ENCODE measurements at regions not wholly inside any gene's neighbourhood (a gene's known extent, or its start where the extent isn't known, plus 50 kb on each side); places are given as distances from the start of the nearest gene placed in this dataset.
"Not testable (repeated sequence)": the region's sequence is repeated elsewhere in the genome, so short reads cannot be mapped to it uniquely, and the experiment has no call there.

- POLR2A ChIA-PET (ENCODE audit: unreplicated experiment); H3K79me2 ChIP-seq (ENCODE audit: low read length); BruUV-seq (replicated peaks); H2AFZ ChIP-seq (ENCODE audit: low read length); ATAC-seq; H3K27ac ChIP-seq (ENCODE audit: low read length); H3F3A ChIP-seq (ENCODE audit: low read length, unreplicated experiment); H4K20me1 ChIP-seq (ENCODE audit: low read length); H3K9ac ChIP-seq (ENCODE audit: low read length); H3K9me3 ChIP-seq (ENCODE audit: low read length); H3K9me2 ChIP-seq (replicated peaks; ENCODE audit: low read length); H3K4me3 ChIP-seq (ENCODE audit: low read length); DNase-seq; H3K36me3 ChIP-seq (ENCODE audit: low read depth, low read length); CTCF ChIA-PET; H3K27me3 ChIP-seq (ENCODE audit: low read length); H3K4me1 ChIP-seq (ENCODE audit: insufficient read depth, low read length); H3K4me2 ChIP-seq (ENCODE audit: low read length); intact Hi-C loops (cut with micrococcal nuclease): not testable (repeated sequence)
These were observed 64.0 kb upstream of the PLEKHM1 start for GRCh38 chr17:45554479-45554878.

DNA sequence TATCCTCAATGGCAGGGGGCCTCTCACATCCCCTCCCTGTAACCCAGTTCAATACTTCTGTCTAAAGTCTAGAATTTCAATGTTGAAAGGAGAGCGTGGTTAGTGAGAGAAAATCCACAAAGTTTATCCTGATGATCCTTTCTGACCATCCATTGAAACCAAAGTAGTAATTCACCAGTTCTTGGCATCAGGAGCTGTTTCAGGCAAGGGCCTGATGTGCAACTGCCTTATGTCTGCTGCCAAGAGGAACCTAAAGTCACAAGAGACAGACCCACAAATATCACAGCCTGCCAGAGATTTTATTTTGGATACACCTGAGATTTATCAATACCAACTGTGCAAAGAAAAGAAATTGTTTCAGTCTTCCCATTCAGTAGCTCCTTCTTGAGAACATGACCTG is 68.3 kb upstream of the PLEKHM1 start:
- H3K9me3 ChIP-seq (ENCODE audit: low read length); ATAC-seq; H2AFZ ChIP-seq (ENCODE audit: low read length); H3K36me3 ChIP-seq (ENCODE audit: low read depth, low read length); H3K4me2 ChIP-seq (ENCODE audit: low read length); H3K27me3 ChIP-seq (ENCODE audit: low read length); H3K9ac ChIP-seq (ENCODE audit: low read length); H4K20me1 ChIP-seq (ENCODE audit: low read length); DNase-seq; CTCF ChIA-PET; intact Hi-C loops (cut with micrococcal nuclease); H3K9me2 ChIP-seq (replicated peaks; ENCODE audit: low read length); H3F3A ChIP-seq (ENCODE audit: low read length, unreplicated experiment); H3K27ac ChIP-seq (ENCODE audit: low read length); H3K4me1 ChIP-seq (ENCODE audit: insufficient read depth, low read length); BruUV-seq (replicated peaks); POLR2A ChIA-PET (ENCODE audit: unreplicated experiment); H3K4me3 ChIP-seq (ENCODE audit: low read length); H3K79me2 ChIP-seq (ENCODE audit: low read length): not testable (repeated sequence)

- not testable (repeated sequence) for H3F3A ChIP-seq (ENCODE audit: low read length, unreplicated experiment); BruUV-seq (replicated peaks)
These were observed 72.3 kb upstream of the PLEKHM1 start for GRCh38 chr17:45562868-45563267.

DNA sequence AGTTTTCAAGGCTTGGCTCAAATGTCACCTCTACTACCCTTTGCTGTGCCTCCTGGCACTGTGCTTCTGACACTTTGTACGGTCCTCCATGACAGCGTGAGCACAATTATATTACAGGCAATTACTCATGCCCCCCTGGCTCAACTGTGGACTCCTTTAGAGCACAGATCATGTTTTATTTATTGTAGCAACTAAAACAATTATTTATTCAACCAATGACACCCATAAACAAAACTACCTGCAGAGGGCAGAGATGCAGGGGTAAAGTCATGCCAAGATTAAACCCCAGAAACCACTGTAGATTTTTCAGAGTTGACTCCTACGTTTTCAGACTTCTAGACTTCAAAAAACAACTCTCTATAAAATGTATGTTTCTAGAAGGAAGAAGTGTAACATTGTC is 72.8 kb upstream of the PLEKHM1 start:
- H3K27me3 ChIP-seq (ENCODE audit: low read length); H3K4me3 ChIP-seq (ENCODE audit: low read length); H3K9me3 ChIP-seq (ENCODE audit: low read length); H2AFZ ChIP-seq (ENCODE audit: low read length); intact Hi-C loops (cut with micrococcal nuclease); POLR2A ChIA-PET (ENCODE audit: unreplicated experiment); H3K9me2 ChIP-seq (replicated peaks; ENCODE audit: low read length); H3F3A ChIP-seq (ENCODE audit: low read length, unreplicated experiment); H3K9ac ChIP-seq (ENCODE audit: low read length); H3K27ac ChIP-seq (ENCODE audit: low read length); CTCF ChIA-PET; H3K4me1 ChIP-seq (ENCODE audit: insufficient read depth, low read length); H3K79me2 ChIP-seq (ENCODE audit: low read length); BruUV-seq (replicated peaks); H3K36me3 ChIP-seq (ENCODE audit: low read depth, low read length); H3K4me2 ChIP-seq (ENCODE audit: low read length); H4K20me1 ChIP-seq (ENCODE audit: low read length): not testable (repeated sequence)
- 0 out of 2 replicates have a peak, but pooled peaks have one; percentile 21 for TF ChIP-seq CTCF (conservative IDR thresholded peaks at IDR 0.05; ENCODE audit: low read depth, low read length)
- DNase-seq, result peak; percentile 21
- ATAC-seq, result peak; percentile 29

More at GRCh38 chr17:45562868-45563267, 72.3 kb upstream of the PLEKHM1 start:
- POLR2A ChIA-PET (ENCODE audit: unreplicated experiment); intact Hi-C loops (cut with micrococcal nuclease); H3K27ac ChIP-seq (ENCODE audit: low read length); DNase-seq; H3K4me3 ChIP-seq (ENCODE audit: low read length); H3K4me1 ChIP-seq (ENCODE audit: insufficient read depth, low read length); H3K4me2 ChIP-seq (ENCODE audit: low read length); H3K79me2 ChIP-seq (ENCODE audit: low read length); H3K9ac ChIP-seq (ENCODE audit: low read length); H3K9me2 ChIP-seq (replicated peaks; ENCODE audit: low read length); ATAC-seq; H2AFZ ChIP-seq (ENCODE audit: low read length); H4K20me1 ChIP-seq (ENCODE audit: low read length); H3K9me3 ChIP-seq (ENCODE audit: low read length); H3K36me3 ChIP-seq (ENCODE audit: low read depth, low read length); H3K27me3 ChIP-seq (ENCODE audit: low read length); CTCF ChIA-PET: not testable (repeated sequence)

DNA sequence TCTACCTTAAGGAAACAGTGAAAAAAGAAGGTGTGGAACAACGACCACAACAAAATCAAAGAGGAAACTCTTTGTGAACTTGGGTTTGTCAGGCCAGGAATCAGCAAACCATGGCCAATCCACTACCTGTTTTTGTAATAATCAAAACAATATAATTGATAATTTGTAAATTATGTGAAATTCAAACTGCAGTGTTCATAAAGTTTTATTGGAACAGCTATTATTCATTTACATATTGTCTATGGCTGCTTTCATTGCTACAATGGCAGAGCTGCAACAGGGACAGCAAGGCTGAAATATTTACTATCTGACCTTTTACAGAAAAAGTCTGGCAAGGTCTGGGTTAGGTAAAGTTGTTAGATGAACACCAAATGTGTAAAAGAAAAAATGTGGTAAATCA is 77.8 kb upstream of the PLEKHM1 start:
- H3K27ac ChIP-seq (ENCODE audit: low read length); H3K79me2 ChIP-seq (ENCODE audit: low read length); intact Hi-C loops (cut with micrococcal nuclease); H4K20me1 ChIP-seq (ENCODE audit: low read length); H3K27me3 ChIP-seq (ENCODE audit: low read length); ATAC-seq; CTCF ChIA-PET; H2AFZ ChIP-seq (ENCODE audit: low read length); BruUV-seq (replicated peaks); H3K9me3 ChIP-seq (ENCODE audit: low read length); H3K4me1 ChIP-seq (ENCODE audit: insufficient read depth, low read length); POLR2A ChIA-PET (ENCODE audit: unreplicated experiment); H3K9me2 ChIP-seq (replicated peaks; ENCODE audit: low read length); H3K9ac ChIP-seq (ENCODE audit: low read length); H3F3A ChIP-seq (ENCODE audit: low read length, unreplicated experiment); H3K4me3 ChIP-seq (ENCODE audit: low read length); H3K36me3 ChIP-seq (ENCODE audit: low read depth, low read length); H3K4me2 ChIP-seq (ENCODE audit: low read length): not testable (repeated sequence)
- DNase-seq, result peak; percentile 1

- intact Hi-C loops (cut with micrococcal nuclease), result not testable (repeated sequence)
These were observed 82.8 kb upstream of the PLEKHM1 start for GRCh38 chr17:45573326-45573725.

More at GRCh38 chr17:45573326-45573725, 82.8 kb upstream of the PLEKHM1 start:
- H3K9me3 ChIP-seq (ENCODE audit: low read length); H3K27me3 ChIP-seq (ENCODE audit: low read length); ATAC-seq; H3K36me3 ChIP-seq (ENCODE audit: low read depth, low read length); H3K4me1 ChIP-seq (ENCODE audit: insufficient read depth, low read length); H3K9ac ChIP-seq (ENCODE audit: low read length); POLR2A ChIA-PET (ENCODE audit: unreplicated experiment); CTCF ChIA-PET; H3K27ac ChIP-seq (ENCODE audit: low read length); H3K4me3 ChIP-seq (ENCODE audit: low read length); H4K20me1 ChIP-seq (ENCODE audit: low read length); H3K4me2 ChIP-seq (ENCODE audit: low read length); BruUV-seq (replicated peaks); DNase-seq; H2AFZ ChIP-seq (ENCODE audit: low read length); H3K9me2 ChIP-seq (replicated peaks; ENCODE audit: low read length); H3F3A ChIP-seq (ENCODE audit: low read length, unreplicated experiment): not testable (repeated sequence)
- peaks cover 51% of the 10 kb centered on the region for H3K79me2 ChIP-seq (ENCODE audit: low read length)
